ENCODE measurements at regions not wholly inside any gene's neighbourhood (a gene's known extent, or its start where the extent isn't known, plus 50 kb on each side); places are given as distances from the start of the nearest gene placed in this dataset.
A peak's percentile ranks its signal among the peaks of the same experiment; 100 is the strongest.
"Not testable (repeated sequence)": the region's sequence is repeated elsewhere in the genome, so short reads cannot be mapped to it uniquely, and the experiment has no call there.

GRCh38 chr1:209198961-209199750 lies 384.4 kb upstream of the CAMK1G start:
- Histone ChIP-seq H4K5ac (ENCODE audit: low read length) (no peak overlapping the region), H3K4me1 (ENCODE audit: control insufficient read depth, low read depth, low read length) (peaks cover 2% of the 10 kb centered on the region), H3K79me2 (ENCODE audit: control insufficient read depth, insufficient read depth, low read length) (no peaks in the 10 kb centered on the region), H2AK5ac (ENCODE audit: low read length) (no peak overlapping the region), H3K23ac (ENCODE audit: low read length) (no peak overlapping the region), H3K9ac (ENCODE audit: low read length) (peak overlapping the region; percentile 20), H3K4me2 (ENCODE audit: low read length) (no peak overlapping the region), H3K27me3 (ENCODE audit: insufficient read depth, low read length, poor library complexity) (no peaks in the 10 kb centered on the region), H4K8ac (ENCODE audit: low read depth, low read length) (no peak overlapping the region), H2BK5ac (ENCODE audit: low read length) (no peak overlapping the region), H3K36me3 (ENCODE audit: control insufficient read depth, insufficient read depth, low read length) (no peaks in the 10 kb centered on the region), H3K27ac (ENCODE audit: low read depth, low read length) (no peak overlapping the region), H2BK120ac (ENCODE audit: low read depth, low read length) (peak overlapping the region; percentile 4), H3K18ac (ENCODE audit: low read length) (peak overlapping the region; percentile 93), H3K79me1 (ENCODE audit: low read length) (no peaks in the 10 kb centered on the region), H2BK15ac (replicated peaks; ENCODE audit: low read depth) (no peak overlapping the region), H3K4ac (ENCODE audit: low read depth, low read length) (no peak overlapping the region), H3K56ac (ENCODE audit: low read length) (peak overlapping the region; percentile 61), H3K4me3 (ENCODE audit: low read length) (no peak overlapping the region)
- no CpG with 5 or more reads among the region's 12 CpGs for WGBS (ENCODE audit: extremely low coverage, insufficient coverage, low lambda C conversion rate)
- DNase-seq: no peak

GRCh38 chr1:209199822-209200221 lies 383.7 kb upstream of the CAMK1G start:
- Histone ChIP-seq H2BK5ac (ENCODE audit: low read length) (no peak overlapping the region), H3K4ac (ENCODE audit: low read depth, low read length) (no peak overlapping the region), H3K9ac (ENCODE audit: low read length) (no peak overlapping the region), H3K23ac (ENCODE audit: low read length) (no peak overlapping the region), H2BK120ac (ENCODE audit: low read depth, low read length) (no peak overlapping the region), H3K4me3 (ENCODE audit: low read length) (no peak overlapping the region), H3K27ac (ENCODE audit: low read depth, low read length) (no peak overlapping the region), H2BK15ac (replicated peaks; ENCODE audit: low read depth) (no peak overlapping the region), H3K18ac (ENCODE audit: low read length) (no peak overlapping the region), H3K4me2 (ENCODE audit: low read length) (no peak overlapping the region), H2AK5ac (ENCODE audit: low read length) (no peak overlapping the region), H3K4me1 (ENCODE audit: control insufficient read depth, low read depth, low read length) (peaks cover 2% of the 10 kb centered on the region), H4K8ac (ENCODE audit: low read depth, low read length) (no peak overlapping the region), H3K79me1 (ENCODE audit: low read length) (no peaks in the 10 kb centered on the region), H4K5ac (ENCODE audit: low read length) (no peak overlapping the region), H3K79me2 (ENCODE audit: control insufficient read depth, insufficient read depth, low read length) (no peaks in the 10 kb centered on the region), H3K27me3 (ENCODE audit: insufficient read depth, low read length, poor library complexity) (no peaks in the 10 kb centered on the region), H3K36me3 (ENCODE audit: control insufficient read depth, insufficient read depth, low read length) (no peaks in the 10 kb centered on the region), H3K56ac (ENCODE audit: low read length) (no peak overlapping the region)
- no CpG with 5 or more reads among the region's 4 CpGs for WGBS (ENCODE audit: extremely low coverage, insufficient coverage, low lambda C conversion rate)
- DNase-seq: peak; percentile 93

DNA sequence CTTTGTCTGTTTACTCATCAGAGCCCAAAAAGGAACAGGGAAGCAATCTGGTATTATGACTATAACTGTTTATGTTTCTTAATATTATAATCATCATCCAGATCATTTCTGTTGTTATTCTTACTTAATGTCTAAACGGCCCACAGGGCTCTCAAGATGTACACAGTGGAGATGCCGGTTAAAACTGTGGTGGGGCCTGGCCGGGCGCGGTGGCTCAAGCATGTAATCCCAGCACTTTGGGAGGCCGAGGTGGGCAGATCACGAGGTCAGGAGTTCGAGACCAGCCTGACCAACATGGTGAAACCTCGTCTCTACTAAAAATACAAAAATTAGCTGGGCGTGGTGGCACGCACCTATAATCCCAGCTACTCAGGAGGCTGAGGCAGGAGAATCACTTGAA lies 381.2 kb upstream of the CAMK1G start:
- not testable (repeated sequence) for H3K27ac ChIP-seq (ENCODE audit: low read depth, low read length); H3K27me3 ChIP-seq (ENCODE audit: insufficient read depth, low read length, poor library complexity); H3K9ac ChIP-seq (ENCODE audit: low read length); H4K8ac ChIP-seq (ENCODE audit: low read depth, low read length); H3K79me1 ChIP-seq (ENCODE audit: low read length); H3K4me3 ChIP-seq (ENCODE audit: low read length); H3K4me1 ChIP-seq (ENCODE audit: control insufficient read depth, low read depth, low read length); H3K4ac ChIP-seq (ENCODE audit: low read depth, low read length); H3K79me2 ChIP-seq (ENCODE audit: control insufficient read depth, insufficient read depth, low read length); DNase-seq; H3K36me3 ChIP-seq (ENCODE audit: control insufficient read depth, insufficient read depth, low read length); H4K5ac ChIP-seq (ENCODE audit: low read length); H3K4me2 ChIP-seq (ENCODE audit: low read length); H3K56ac ChIP-seq (ENCODE audit: low read length); H3K23ac ChIP-seq (ENCODE audit: low read length); H2BK15ac ChIP-seq (replicated peaks; ENCODE audit: low read depth); H2AK5ac ChIP-seq (ENCODE audit: low read length); H2BK120ac ChIP-seq (ENCODE audit: low read depth, low read length); H3K18ac ChIP-seq (ENCODE audit: low read length); H2BK5ac ChIP-seq (ENCODE audit: low read length)
- no CpG with 5 or more reads among the region's 11 CpGs for WGBS (ENCODE audit: extremely low coverage, insufficient coverage, low lambda C conversion rate)

DNA sequence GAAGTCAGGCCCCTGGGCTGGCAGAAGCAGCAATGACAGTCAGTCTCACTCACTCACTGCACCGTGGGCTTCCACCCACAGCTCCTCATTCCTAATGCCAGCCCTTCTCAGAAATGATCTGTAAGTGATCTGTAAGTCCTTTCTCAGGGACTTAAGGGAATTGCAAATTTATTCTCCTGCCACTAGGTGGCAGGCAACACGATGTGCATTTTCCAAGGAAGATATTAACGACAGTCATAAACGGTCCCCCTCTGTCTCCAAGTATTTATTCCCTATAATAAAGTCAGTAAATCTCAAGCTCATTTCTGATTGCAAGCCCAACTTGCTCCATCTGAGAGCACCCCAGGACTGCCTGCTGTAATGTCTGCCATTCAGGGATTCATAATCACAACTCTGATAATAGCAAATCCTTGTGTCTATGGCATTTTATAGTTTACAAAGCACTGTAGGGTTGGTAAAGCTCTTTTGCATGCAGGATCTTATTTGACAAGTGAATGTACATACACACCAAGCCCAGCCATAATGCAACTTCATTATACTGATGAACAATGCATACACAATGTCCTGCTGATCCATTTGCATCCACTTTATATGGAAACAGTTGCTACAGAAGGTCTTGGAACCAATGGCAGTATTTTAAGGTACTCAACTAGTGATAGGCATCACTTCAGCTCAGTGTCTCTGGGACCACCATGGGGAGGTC lies 380.5 kb upstream of the CAMK1G start:
- no peak overlapping the region for H2BK5ac ChIP-seq (ENCODE audit: low read length)
- H3K56ac ChIP-seq (ENCODE audit: low read length): no peak overlapping the region
- H3K79me2 ChIP-seq (ENCODE audit: control insufficient read depth, insufficient read depth, low read length): no peaks in the 10 kb centered on the region
- H4K5ac ChIP-seq (ENCODE audit: low read length): no peak overlapping the region
- H3K27ac ChIP-seq (ENCODE audit: low read depth, low read length): no peak overlapping the region
- no peak overlapping the region for H3K9ac ChIP-seq (ENCODE audit: low read length)
- no peak overlapping the region for H3K18ac ChIP-seq (ENCODE audit: low read length)
- no peak overlapping the region for H4K8ac ChIP-seq (ENCODE audit: low read depth, low read length)
- WGBS (ENCODE audit: extremely low coverage, insufficient coverage, low lambda C conversion rate): no CpG with 5 or more reads among the region's 4 CpGs
- no peak overlapping the region for H2BK15ac ChIP-seq (replicated peaks; ENCODE audit: low read depth)
- H3K4me2 ChIP-seq (ENCODE audit: low read length): no peak overlapping the region
- no peaks in the 10 kb centered on the region for H3K36me3 ChIP-seq (ENCODE audit: control insufficient read depth, insufficient read depth, low read length)
- H2AK5ac ChIP-seq (ENCODE audit: low read length): no peak overlapping the region
- no peak overlapping the region for H3K23ac ChIP-seq (ENCODE audit: low read length)
- H3K27me3 ChIP-seq (ENCODE audit: insufficient read depth, low read length, poor library complexity): no peaks in the 10 kb centered on the region
- H3K4me1 ChIP-seq (ENCODE audit: control insufficient read depth, low read depth, low read length): peaks cover 7% of the 10 kb centered on the region
- no peak overlapping the region for H3K4ac ChIP-seq (ENCODE audit: low read depth, low read length)
- H3K4me3 ChIP-seq (ENCODE audit: low read length): no peak overlapping the region
- H2BK120ac ChIP-seq (ENCODE audit: low read depth, low read length): no peak overlapping the region
- peak; percentile 62 for DNase-seq
- H3K79me1 ChIP-seq (ENCODE audit: low read length): no peaks in the 10 kb centered on the region

- Histone ChIP-seq H3K4me1 (ENCODE audit: control insufficient read depth, low read depth, low read length) (peaks cover 7% of the 10 kb centered on the region), H2BK15ac (replicated peaks; ENCODE audit: low read depth) (no peak overlapping the region), H3K4ac (ENCODE audit: low read depth, low read length) (no peak overlapping the region), H4K5ac (ENCODE audit: low read length) (no peak overlapping the region), H3K4me2 (ENCODE audit: low read length) (no peak overlapping the region), H3K4me3 (ENCODE audit: low read length) (no peak overlapping the region), H4K8ac (ENCODE audit: low read depth, low read length) (no peak overlapping the region), H2BK5ac (ENCODE audit: low read length) (no peak overlapping the region), H3K27me3 (ENCODE audit: insufficient read depth, low read length, poor library complexity) (no peaks in the 10 kb centered on the region), H3K27ac (ENCODE audit: low read depth, low read length) (no peak overlapping the region), H2BK120ac (ENCODE audit: low read depth, low read length) (no peak overlapping the region), H3K79me1 (ENCODE audit: low read length) (no peaks in the 10 kb centered on the region), H2AK5ac (ENCODE audit: low read length) (no peak overlapping the region), H3K56ac (ENCODE audit: low read length) (no peak overlapping the region), H3K36me3 (ENCODE audit: control insufficient read depth, insufficient read depth, low read length) (no peaks in the 10 kb centered on the region), H3K9ac (ENCODE audit: low read length) (no peak overlapping the region), H3K79me2 (ENCODE audit: control insufficient read depth, insufficient read depth, low read length) (no peaks in the 10 kb centered on the region), H3K23ac (ENCODE audit: low read length) (no peak overlapping the region), H3K18ac (ENCODE audit: low read length) (no peak overlapping the region)
- WGBS (ENCODE audit: extremely low coverage, insufficient coverage, low lambda C conversion rate): 100% methylated on average over 3 of the region's 7 CpGs
- DNase-seq: no peak
Observed at GRCh38 chr1:209203533-209203895, 380.0 kb upstream of the CAMK1G start.
